Lung (tissue), 11 donors: ENCODE measurements at regions not wholly inside any gene's neighbourhood (a gene's known extent, or its start where the extent isn't known, plus 50 kb on each side); places are given as distances from the start of the nearest gene placed in this dataset.
"Not testable (repeated sequence)": the region's sequence is repeated elsewhere in the genome, so short reads cannot be mapped to it uniquely, and the experiment has no call there.

Experiments
- ATAC-seq: fragments of 200-7000 bp; cut with Tn5 transposase; one replicate; pipeline ENCODE4 v1.9.1; 2020; ENCODE audit warnings: moderate number of reproducible peaks; ENCODE audit not compliant: insufficient read depth, low FRiP score
- DNase-seq, 3 donors: peaks; one replicate each; pipeline ENCODE4 v3.0.0-alpha.2; 2013 to 2017
- H3K27ac ChIP-seq, 2 donors: one replicate each; pipeline ENCODE4 v1.5.1; 2013; ENCODE audit warnings: mild to moderate bottlenecking in 2 of 2, moderate library complexity in 2 of 2, control low read depth in 1 of 2, inconsistent platforms in 1 of 2, low read depth in 1 of 2, low read length in 1 of 2
- H3K27me3 ChIP-seq, 3 donors: one replicate each; pipeline ENCODE4 v1.5.1; 2013; ENCODE audit warnings: low read length in 2 of 3; ENCODE audit not compliant: control insufficient read depth in 3 of 3, insufficient read depth in 3 of 3
- H3K36me3 ChIP-seq, 4 donors: one replicate each; pipeline ENCODE4 v1.5.1; 2013; ENCODE audit warnings: low read length in 4 of 4, mild to moderate bottlenecking in 1 of 4, moderate library complexity in 1 of 4; ENCODE audit not compliant: control insufficient read depth in 4 of 4, insufficient read depth in 4 of 4
- H3K4me1 ChIP-seq, 5 donors: one replicate each; pipeline ENCODE4 v1.5.1; 2013; ENCODE audit warnings: low read length in 5 of 5, mild to moderate bottlenecking in 2 of 5, moderate library complexity in 1 of 5; ENCODE audit not compliant: control insufficient read depth in 5 of 5, insufficient read depth in 5 of 5
- H3K4me3 ChIP-seq: one replicate; pipeline ENCODE4 v1.5.1; 2013; ENCODE audit warnings: mild to moderate bottlenecking, control low read depth, moderate library complexity
- H3K9ac ChIP-seq, 2 donors: one replicate each; pipeline ENCODE4 v1.5.1; 2013; ENCODE audit warnings: low read length in 2 of 2, control low read depth in 1 of 2; ENCODE audit not compliant: insufficient read depth in 1 of 2
- H3K9me3 ChIP-seq, 4 donors: one replicate each; pipeline ENCODE4 v1.5.1; 2013; ENCODE audit warnings: low read length in 3 of 4, mild to moderate bottlenecking in 1 of 4, moderate library complexity in 1 of 4; ENCODE audit not compliant: control insufficient read depth in 4 of 4, insufficient read depth in 3 of 4
- CTCF ChIP-seq: IDR thresholded peaks from 2 replicates; pipeline ENCODE4 v1.5.1; 2012; ENCODE audit warnings: mild to moderate bottlenecking; ENCODE audit errors: control extremely low read depth, extremely low read depth
- WGBS, 2 donors: extraction: QIAGEN DNeasy Blood & Tissue Kit; methylation state at CpG; one replicate each; pipeline ENCODE4 v1.1.7; 2013; 5-methylcytosine and 5-hydroxymethylcytosine counted together
- donor health status: control.
- donor health status: control.
- donor health status: Bipolar disorder and iron deficiency.
- donor health status: healthy.
- donor health status: DM: yes; HTN: yes; CAD: no.

DNA sequence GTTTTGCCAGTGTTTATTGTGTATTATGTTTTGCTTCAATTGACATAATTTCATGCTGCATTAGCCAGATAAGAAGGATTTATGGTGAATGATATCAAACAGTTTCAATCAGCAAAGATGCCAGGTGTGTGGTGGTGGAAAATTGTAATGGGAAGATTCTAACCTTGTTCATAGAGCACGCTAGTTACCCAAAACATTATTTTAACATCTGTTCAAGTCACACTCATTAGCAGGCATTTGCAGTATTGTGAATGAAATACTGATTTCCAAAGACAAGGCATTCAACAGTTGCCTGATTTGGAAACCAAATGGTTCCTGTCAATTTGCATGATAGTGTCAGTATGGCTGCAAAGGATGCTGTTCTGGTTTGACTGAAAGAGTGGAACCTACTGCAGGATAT is 129.7 kb downstream of the EPC1 start:
- ATAC-seq, result no peak
- no peaks in the 10 kb centered on the region for H3K36me3 ChIP-seq
- no peak for DNase-seq
- no peak overlapping the region for H3K27ac ChIP-seq
- no peak overlapping the region for H3K4me3 ChIP-seq
- H3K27me3 ChIP-seq, result no peaks in the 10 kb centered on the region
- TF ChIP-seq CTCF, result no peak
- peaks cover 0 to 2% (median 0%) of the 10 kb centered on the region in 4 donors for H3K9me3 ChIP-seq
- H3K4me1 ChIP-seq, result no peaks in the 10 kb centered on the region
- WGBS, 2 donors, result 91 to 94% methylated on average over 1 of the region's 1 CpG
- no peak overlapping the region for H3K9ac ChIP-seq

DNA sequence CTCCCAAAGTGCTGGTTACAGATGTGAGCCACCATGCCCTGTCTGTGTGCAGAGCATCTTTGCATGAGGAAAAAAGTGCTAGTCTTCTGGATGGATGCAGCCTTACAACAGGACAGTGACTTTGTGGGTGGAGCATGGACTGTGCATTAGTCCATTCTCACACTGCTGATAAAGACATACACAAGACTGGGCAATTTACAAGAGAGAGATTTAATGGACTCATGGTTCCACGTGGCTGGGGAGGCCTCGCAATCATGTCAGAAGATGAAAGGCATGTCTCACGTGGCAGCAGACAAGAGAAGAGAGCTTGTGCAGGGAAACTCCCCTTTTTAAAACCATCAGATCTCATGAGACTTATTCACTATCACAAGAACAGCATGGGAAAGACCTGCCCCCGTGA is 133.1 kb downstream of the EPC1 start:
- not testable (repeated sequence) for H3K27me3 ChIP-seq, H3K27ac ChIP-seq, H3K4me3 ChIP-seq, H3K36me3 ChIP-seq, ATAC-seq, H3K4me1 ChIP-seq, H3K9me3 ChIP-seq, H3K9ac ChIP-seq, DNase-seq
- WGBS, 2 donors, result 53 to 76% methylated on average over 4 of the region's 4 CpGs

GRCh38 chr10:32211046-32211363 is 136.0 kb downstream of the EPC1 start:
- Histone ChIP-seq H3K36me3 (no peaks in the 10 kb centered on the region), H3K4me1 (no peaks in the 10 kb centered on the region), H3K27me3 (no peaks in the 10 kb centered on the region), H3K27ac (no peak overlapping the region), H3K9me3 (no peaks in the 10 kb centered on the region), H3K9ac (no peak overlapping the region), H3K4me3 (no peak overlapping the region)
- DNase-seq, result no peak
- no peak for TF ChIP-seq CTCF
- 59 to 71% methylated on average over 3 of the region's 3 CpGs for WGBS, 2 donors
- ATAC-seq, result no peak

DNA sequence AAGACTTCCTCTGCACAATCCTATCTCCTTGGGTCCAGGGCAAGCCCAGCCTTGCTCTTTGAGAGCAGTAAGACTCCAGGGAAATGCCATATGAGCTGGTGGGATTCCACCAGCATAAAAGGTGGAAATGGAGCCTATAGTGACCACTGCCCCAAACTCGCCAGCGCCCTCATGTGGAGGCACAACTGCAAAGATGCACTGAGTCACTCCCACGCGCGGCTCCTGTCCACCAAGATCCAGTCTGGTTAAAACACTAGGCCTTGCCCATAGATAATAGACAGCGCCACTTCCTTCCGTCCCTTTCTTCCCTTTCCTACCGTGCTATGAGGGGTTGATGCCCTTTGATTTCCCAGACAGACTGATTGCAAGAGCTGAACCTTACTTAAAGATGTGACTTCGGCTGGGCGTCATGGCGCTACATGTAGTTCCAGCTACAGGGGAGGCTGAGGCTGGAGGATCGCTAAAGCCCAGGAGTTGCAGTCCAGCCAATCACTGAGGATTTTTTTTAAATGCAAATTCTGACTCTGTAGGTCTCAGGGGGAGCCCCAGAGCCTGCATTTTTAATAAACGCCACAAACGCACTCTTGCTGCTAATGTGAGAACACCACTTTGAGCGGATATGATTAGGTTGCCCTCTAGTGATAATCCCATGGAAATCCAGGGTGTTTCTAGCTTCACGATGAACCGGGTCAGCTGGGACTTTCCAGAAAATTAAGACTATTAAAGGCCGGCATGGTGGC is 136.5 kb downstream of the EPC1 start:
- Histone ChIP-seq H3K4me3 (no peak overlapping the region), H3K27ac (no peak overlapping the region), H3K27me3 (no peaks in the 10 kb centered on the region), H3K9me3 (no peaks in the 10 kb centered on the region), H3K9ac (no peak overlapping the region), H3K4me1 (no peaks in the 10 kb centered on the region), H3K36me3 (no peaks in the 10 kb centered on the region)
- ATAC-seq, result peak; percentile 58
- peak; percentile 20 for TF ChIP-seq CTCF
- WGBS, 2 donors, result 65 to 66% methylated on average over 18 of the region's 18 CpGs
- DNase-seq, result peak; percentile 12 to 54 (median 35)

DNA sequence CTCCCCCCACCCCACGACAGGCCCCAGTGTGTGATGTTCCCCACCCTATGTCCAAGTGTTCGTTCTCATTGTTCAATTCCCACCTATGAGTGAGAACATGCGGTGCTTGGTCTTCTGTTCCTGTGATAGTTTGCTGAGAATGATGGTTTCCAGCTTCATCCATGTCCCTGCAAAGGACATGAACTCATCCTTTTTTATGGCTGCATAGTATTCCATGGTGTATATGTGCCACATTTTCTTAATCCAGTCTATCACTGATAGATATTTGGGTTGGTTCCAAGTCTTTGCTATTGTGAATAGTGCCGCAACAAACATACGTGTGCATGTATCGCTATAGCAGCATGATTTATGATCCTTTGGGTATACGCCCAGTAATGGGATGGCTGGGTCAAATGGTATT is 139.0 kb downstream of the EPC1 start:
- WGBS, 2 donors, result 87 to 88% methylated on average over 7 of the region's 7 CpGs

More for the DNA sequence above, 139.0 kb downstream of the EPC1 start:
- not testable (repeated sequence) for H3K27ac ChIP-seq, ATAC-seq, H3K27me3 ChIP-seq, H3K9ac ChIP-seq, H3K9me3 ChIP-seq, H3K4me3 ChIP-seq, DNase-seq, H3K36me3 ChIP-seq, H3K4me1 ChIP-seq
